D721Med (cell line): ENCODE measurements at regions not wholly inside any gene's neighbourhood (a gene's known extent, or its start where the extent isn't known, plus 50 kb on each side); places are given as distances from the start of the nearest gene placed in this dataset.

ENCODE experiments used
- DNase-seq: peaks from one replicate; pipeline ENCODE4 v3.0.0; 2011; ENCODE audit warnings: low spot score; ENCODE audit not compliant: insufficient read length
- FAIRE-seq: peaks from 2 replicates; lab custom pipeline; 2011; peaks lifted over from hg19 to GRCh38; lab: Jason Lieb, UNC
- CTCF ChIP-seq: IDR thresholded peaks from 2 replicates; pipeline ENCODE4 v1.5.1; 2012; ENCODE audit warnings: mild to moderate bottlenecking, control low read depth; ENCODE audit not compliant: insufficient read depth; ENCODE audit errors: missing control alignments

GRCh38 chr5:167969998-167970397, 321.4 kb upstream of the WWC1 start:
- TF ChIP-seq CTCF, result no peak
- FAIRE-seq, result no peak
- DNase-seq, result no peak

GRCh38 chr5:167971706-167972105, 319.7 kb upstream of the WWC1 start:
- DNase-seq, result no peak
- FAIRE-seq, result no peak
- no peak for TF ChIP-seq CTCF

- DNase-seq, result no peak
- no peak for FAIRE-seq
- no peak for TF ChIP-seq CTCF
Measured at GRCh38 chr5:167973126-167973525, 318.3 kb upstream of the WWC1 start.

GRCh38 chr5:167984951-167985350, 306.5 kb upstream of the WWC1 start:
- no peak for FAIRE-seq
- TF ChIP-seq CTCF, result no peak

GRCh38 chr5:167985373-167985772, 306.1 kb upstream of the WWC1 start:
- no peak for FAIRE-seq
- no peak for TF ChIP-seq CTCF
- no peak for DNase-seq

More at GRCh38 chr5:167984951-167985350, 306.5 kb upstream of the WWC1 start:
- no peak for DNase-seq

- DNase-seq, result no peak
- no peak for FAIRE-seq
- TF ChIP-seq CTCF, result no peak
Measured at GRCh38 chr5:167987490-167988280, 303.8 kb upstream of the WWC1 start.

GRCh38 chr5:167992868-167993267, 298.6 kb upstream of the WWC1 start:
- TF ChIP-seq CTCF, result no peak
- no peak for FAIRE-seq
- DNase-seq, result no peak
